SKM-1 treated with dmso at 0.1 percent for 144 hours (cell line): ENCODE measurements at regions not wholly inside any gene's neighbourhood (a gene's known extent, or its start where the extent isn't known, plus 50 kb on each side); places are given as distances from the start of the nearest gene placed in this dataset.
"Not testable (repeated sequence)": the region's sequence is repeated elsewhere in the genome, so short reads cannot be mapped to it uniquely, and the experiment has no call there.

Experiments used
- DNase-seq: peaks from one replicate; lab custom pipeline; 2025; ENCODE audit not compliant: unreplicated experiment; lab: John Stamatoyannopoulos, UW

DNA sequence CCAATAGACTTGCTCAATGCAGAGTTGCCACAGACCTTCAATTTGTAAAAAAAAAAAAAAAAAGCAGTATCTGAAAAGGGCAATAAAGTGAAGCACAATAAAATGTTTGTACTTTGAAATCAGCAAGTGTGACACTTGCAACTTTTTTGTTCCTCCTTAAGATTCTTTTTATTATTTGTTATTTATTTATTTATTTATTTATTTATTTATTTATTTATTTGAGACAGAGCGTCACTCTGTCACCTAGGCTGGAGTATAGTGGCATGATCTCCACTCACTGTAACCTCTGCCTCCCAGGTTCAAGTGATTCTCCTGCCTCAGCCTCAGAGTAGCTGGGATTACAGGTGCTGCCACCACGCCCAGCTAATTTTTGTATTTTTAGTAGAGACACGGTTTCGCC is 416.5 kb upstream of the RORB start:
- not testable (repeated sequence) for DNase-seq

DNA sequence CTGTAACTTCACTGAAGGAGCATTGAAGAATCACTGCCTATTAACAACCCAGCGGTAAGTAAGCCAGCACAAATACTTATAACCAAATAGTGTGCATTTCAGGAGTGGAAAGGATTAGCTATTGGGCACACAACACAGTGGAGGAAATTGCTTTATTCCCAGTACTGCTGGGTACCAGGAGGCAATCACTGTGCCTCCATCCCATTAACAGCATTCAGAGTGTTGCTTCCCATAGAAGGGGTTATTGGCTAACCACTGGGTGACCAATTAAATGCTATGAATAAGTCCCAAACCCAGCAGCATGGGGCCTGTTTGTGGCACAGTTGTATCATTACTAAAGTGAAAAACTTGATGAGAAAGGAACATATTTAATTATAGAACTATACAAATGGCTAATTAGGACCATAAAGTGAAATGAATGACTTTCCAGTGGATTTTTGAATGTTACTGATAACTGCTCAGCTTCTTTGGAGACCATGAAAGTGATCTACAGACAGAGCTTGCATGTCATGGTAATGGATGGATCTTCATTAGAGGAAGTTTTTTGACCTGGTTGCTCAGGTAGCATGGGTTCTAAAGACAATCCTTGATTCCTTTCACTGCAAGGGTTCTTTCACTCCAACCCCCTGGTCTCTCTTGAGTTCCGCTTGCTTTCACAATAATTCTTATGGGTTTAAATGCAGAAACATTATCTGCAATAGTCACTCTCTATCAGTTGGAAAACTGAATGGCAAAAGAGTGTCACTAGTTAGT is 413.3 kb upstream of the RORB start:
- DNase-seq, result no peak

GRCh38 chr9:74085384-74086037 is 411.6 kb upstream of the RORB start:
- DNase-seq, result not testable (repeated sequence)

GRCh38 chr9:74090921-74091320 is 406.2 kb upstream of the RORB start:
- DNase-seq, result not testable (repeated sequence)

DNA sequence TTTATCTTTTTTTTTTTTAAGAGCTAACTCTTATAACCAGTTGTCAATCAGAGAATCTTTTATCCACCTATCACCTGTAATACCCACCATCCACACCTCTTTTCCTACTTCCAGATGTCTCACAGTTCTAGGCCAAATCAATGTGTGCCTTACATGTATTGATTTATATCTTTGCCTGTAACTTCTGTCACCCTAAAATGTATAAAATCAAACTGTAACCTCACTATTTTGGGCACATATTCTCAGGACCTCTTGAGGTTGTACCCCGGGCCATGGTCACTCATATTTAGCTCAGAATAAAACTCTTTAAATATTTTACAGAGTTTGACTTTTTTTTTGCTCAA is 404.7 kb upstream of the RORB start:
- no peak for DNase-seq

DNA sequence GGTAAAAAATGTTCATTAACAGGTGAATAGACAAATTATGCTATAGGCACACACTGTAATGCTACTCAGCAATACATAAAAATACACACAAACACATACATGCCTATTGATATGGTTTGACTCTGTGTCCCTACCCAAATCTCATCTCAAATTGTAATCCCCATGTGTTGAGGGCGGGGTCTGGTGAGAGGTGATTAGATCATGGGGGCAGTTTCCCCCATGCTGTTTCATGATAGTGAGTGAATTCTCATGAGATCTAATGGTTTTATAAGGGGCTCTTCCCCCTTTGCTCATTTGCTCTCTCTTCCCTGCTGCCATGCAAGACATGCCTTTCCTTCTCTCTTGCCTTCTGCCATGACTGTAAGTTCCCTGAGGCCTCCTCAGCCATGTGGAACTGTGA is 403.1 kb upstream of the RORB start:
- not testable (repeated sequence) for DNase-seq

DNA sequence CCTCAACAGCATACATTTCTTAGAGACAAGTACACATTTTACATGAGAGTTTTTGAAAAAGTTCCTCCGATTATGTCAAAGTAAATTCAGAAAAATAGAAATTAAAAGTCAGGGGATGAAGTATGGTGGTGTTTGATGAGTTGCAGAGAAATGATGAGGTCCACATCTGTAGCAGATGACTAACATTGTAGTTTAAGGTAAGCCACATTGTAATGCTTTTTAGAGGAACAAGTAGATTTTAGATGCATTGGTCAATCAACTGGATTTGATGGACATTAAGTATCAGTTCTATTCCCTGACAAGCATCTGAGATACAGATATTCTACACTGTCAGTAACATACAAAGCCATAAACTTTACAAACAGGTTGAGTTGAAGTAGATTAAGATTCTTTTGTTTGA is 402.4 kb upstream of the RORB start:
- no peak for DNase-seq

DNA sequence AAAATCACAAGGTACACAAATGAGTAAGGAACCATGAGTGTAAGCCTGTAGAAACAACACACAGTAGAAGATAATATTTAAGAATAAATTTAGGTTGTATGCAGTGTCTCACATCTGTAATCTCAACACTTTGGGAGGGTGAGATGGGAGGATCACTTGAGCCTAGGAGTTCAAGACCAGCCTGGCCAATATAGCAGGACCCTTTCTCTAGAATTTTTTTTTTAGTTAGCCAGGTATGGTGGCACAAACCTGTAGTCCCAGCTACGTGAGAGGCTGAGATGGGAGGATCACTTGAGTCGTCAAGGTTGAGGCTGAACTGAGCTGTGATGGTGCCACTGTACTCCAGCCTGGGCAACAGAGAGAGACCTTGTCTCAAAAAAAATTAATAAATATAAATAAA is 401.2 kb upstream of the RORB start:
- DNase-seq, result no peak

GRCh38 chr9:74096420-74096819 is 400.7 kb upstream of the RORB start:
- DNase-seq, result no peak

DNA sequence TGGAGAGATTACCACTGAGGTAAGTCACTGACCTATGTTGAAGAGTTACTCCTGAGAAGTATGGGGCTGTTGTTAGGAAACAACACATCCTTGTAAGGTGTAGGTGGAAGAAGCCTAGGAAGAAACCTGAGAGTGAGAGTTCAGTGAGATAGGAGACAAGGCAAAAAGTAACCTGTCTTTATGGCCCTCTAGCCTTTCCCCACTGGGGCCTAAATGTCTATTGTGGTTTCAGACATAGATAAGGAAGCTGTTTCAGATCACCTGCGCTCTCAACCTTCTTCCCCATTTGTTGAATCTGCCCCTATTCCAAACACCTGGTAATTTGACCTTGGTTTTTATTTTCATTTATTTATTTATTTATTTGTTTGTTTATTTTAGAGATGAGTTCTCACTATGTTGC is 397.1 kb upstream of the RORB start:
- no peak for DNase-seq

DNA sequence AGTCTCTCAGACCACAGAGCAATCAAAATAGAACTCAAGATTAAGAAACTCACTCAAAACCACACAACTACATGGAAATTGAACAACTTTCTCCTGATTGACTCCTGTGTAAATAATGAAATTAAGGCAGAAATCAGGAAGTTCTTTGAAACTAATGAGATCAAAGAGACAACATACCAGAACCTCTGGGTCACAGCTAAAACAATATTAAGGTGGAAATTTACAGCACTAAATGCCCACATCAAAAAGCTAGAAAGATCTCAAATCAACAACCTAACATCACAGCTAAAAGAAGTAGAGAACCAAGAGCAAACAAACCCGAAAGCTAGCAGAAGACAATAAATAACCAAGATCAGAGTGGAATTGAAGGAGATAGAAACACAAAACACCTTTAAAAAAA is 395.0 kb upstream of the RORB start:
- DNase-seq, result not testable (repeated sequence)

- DNase-seq, result no peak
Measured at GRCh38 chr9:74102702-74103101, 394.4 kb upstream of the RORB start.

GRCh38 chr9:74107692-74108091 is 389.4 kb upstream of the RORB start:
- DNase-seq, result no peak

DNA sequence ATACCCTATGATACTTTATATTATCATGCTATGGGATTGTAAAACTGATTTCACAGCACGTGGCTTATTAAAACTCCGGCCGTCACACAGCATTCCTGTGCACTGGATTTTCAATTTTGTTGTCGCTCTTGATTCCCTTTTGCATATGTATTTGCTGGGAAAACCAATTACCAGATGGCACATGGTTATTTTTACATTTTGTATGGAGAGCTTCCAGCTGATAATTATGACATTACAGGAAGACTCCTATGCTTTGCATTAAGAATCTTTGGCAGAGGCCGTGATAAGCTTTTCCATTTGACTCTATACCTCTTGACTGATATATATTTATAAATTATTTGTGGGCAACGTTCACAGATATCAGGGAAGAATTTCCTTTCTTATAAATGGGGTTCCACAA is 381.2 kb upstream of the RORB start:
- DNase-seq, result no peak

GRCh38 chr9:74117151-74117550 is 380.0 kb upstream of the RORB start:
- DNase-seq, result no peak

GRCh38 chr9:74117731-74118130 is 379.4 kb upstream of the RORB start:
- DNase-seq, result no peak

DNA sequence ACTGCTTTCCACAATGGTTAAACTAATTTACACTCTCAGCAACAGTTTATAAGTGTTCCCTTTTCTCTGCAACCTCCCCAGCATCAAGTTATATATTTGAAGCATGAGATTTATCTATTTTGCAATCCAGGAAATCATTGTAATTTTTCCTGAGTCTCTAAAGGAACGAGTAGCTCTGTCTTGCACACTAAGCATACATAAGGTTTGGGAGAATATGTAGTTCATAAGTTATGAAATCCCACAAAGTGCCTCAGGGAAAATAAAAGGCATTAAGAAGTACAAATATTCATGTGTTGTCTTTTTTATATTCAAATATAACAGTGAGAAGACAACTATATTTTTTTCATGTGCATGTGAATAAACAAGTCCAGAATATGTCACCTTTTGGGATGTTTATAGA is 377.1 kb upstream of the RORB start:
- no peak for DNase-seq

GRCh38 chr9:74120470-74120869 is 376.7 kb upstream of the RORB start:
- no peak for DNase-seq

DNA sequence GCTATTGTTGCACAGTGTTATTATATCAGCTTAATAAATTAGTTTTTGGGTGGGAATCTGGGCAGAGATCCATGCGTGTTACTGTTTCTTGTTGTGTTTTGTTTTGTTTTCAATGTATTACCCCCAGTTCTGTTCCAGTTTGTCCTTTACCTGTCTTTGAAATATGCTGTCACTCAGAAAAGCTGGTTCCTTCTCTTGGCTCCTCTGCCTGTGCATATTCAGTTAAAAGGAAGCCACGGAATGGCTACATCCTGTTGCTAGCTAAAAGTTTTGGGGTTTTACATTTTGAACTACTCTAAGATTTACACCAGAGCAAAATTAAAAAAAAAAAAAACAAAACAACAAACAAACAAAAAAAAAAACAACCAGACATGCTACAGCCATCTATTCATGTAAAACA is 374.9 kb upstream of the RORB start:
- no peak for DNase-seq

GRCh38 chr9:74122661-74123060 is 374.5 kb upstream of the RORB start:
- DNase-seq, result no peak

DNA sequence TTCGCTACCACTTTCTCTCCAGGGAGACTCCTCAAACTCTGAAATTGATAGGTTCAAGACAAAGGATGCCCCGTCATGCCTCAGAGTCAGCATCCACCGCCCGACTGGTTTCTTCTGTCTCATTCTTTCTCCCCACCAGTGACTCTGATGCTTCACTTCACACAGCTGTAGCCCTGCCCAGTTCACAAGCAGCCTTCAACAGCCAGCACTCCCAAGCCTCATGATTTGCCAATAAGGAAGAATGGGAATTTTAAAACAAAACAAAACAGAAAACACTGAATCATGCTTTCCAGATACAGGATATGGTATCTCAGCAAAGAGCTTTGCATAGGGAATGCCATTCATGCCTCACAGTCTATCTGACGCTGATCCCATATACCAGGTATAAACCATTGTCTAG is 371.2 kb upstream of the RORB start:
- no peak for DNase-seq

- no peak for DNase-seq
Measured at GRCh38 chr9:74132986-74133385, 364.1 kb upstream of the RORB start.

- DNase-seq, result no peak
Measured at GRCh38 chr9:74133921-74134320, 363.2 kb upstream of the RORB start.
